GM19023 (cell line): ENCODE measurements at regions not wholly inside any gene's neighbourhood (a gene's known extent, or its start where the extent isn't known, plus 50 kb on each side); places are given as distances from the start of the nearest gene placed in this dataset.
"Not testable (repeated sequence)": the region's sequence is repeated elsewhere in the genome, so short reads cannot be mapped to it uniquely, and the experiment has no call there.

Experiments
- ATAC-seq: cut with Tn5 transposase; IDR thresholded peaks from one replicate; pipeline ENCODE4 v1.9.1; 2021; ENCODE audit warnings: mild to moderate bottlenecking, moderate library complexity; ENCODE audit not compliant: unreplicated experiment

DNA sequence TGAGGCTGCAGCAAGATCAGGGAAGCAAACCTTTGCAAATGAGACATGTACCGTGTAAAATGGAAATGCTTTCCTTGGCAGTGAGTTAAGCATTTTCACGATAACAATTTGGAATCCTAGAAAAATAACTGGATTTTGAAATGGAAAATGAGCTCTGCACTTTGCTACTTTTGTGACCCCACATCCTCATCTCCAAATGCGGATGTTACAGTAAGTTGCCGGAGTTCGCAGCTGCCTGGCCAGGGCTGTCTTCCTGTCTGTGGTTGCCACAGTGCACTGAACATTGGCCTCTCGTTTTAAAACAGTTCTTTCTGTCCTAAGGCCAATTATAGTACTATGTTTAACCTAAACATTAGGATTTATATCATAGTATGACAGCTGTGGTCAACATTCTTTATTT, 136.2 kb upstream of the FZD8 start:
- peak; percentile 57 for ATAC-seq

- not testable (repeated sequence) for ATAC-seq
Measured at GRCh38 chr10:35776557-35776956, 134.5 kb upstream of the FZD8 start.

DNA sequence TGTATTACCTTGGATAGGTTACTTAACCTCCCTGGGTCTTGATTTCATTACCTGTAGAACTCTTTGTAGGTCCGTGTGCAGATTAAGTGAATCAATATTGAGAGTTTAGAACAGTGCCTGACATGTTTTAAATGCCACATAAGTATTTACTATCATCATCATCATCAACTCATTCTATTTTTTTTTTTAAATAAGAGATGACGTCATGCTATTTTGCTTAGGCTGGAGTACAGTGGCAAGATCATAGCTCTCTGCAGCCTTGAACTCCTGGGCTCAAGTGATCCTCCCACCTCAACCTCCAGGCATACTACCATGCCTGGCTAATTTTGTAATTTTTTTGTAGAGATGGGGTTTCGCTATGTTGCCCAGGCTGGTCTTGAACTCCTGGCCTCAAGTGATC, 132.0 kb upstream of the FZD8 start:
- no peak for ATAC-seq

- ATAC-seq: no peak
Measured at GRCh38 chr10:35770817-35771355, 128.8 kb upstream of the FZD8 start.

GRCh38 chr10:35769795-35770194, 127.7 kb upstream of the FZD8 start:
- no peak for ATAC-seq

DNA sequence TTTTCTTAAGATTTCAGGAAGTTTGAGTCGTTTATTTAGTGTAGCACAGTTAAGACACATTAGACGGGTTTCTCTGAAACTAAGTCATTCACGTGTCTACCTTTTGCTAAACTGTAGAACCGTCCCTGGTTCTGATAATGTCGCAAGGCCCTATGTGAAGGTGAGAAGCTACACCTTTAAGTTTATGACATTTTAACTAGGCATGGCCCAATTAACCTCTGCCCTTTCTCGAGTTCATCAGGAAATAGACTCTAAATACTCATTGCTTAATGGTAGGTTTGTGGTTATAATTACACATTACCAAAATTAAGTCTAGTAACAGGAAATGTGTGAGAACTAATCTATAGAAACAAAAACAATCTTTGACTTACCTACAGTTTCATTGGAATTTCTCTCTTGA, 126.6 kb upstream of the FZD8 start:
- ATAC-seq: no peak

- ATAC-seq: no peak
Measured at GRCh38 chr10:35768011-35768410, 125.9 kb upstream of the FZD8 start.

DNA sequence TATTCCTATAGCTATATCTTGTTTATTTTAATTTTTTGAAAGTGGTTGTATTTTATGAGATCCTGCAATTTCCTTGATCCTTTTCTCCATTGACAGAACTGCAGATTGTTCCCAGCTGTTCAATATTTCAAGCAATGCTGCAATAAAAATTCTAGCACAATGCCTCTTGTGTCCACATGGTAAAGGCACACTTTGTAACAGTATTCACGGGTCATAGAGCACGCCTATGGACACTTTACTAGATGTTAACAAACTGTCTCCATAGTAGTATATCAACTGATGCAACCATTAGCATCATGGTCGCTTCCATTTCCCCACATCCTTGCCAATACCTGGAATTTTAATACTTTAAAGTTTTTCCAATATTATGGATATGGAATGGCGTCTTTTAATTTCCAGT, 123.9 kb upstream of the FZD8 start:
- no peak for ATAC-seq

DNA sequence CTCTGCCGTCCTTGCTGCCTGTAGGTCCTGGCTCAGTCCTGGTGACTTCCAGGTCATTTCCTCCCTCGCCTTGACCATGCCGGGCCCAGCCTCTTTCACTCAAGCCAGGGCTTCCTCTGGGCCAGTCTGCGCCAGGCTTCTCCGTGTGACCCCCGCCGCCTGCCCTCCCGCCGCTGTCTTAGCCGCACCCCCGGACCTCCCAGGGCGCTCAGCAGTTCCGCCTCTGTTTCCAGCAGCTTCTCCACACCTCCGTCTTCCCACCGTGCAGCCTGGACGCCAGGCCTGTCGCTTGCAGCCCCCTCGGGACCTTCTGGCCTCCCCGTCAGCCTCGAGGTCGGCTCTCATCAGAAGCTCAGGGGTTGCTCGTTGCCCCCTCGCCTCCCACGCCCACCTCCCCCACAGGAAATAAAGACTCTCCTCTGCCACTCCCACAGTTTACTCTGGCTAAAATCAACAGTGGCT, 123.0 kb upstream of the FZD8 start:
- no peak for ATAC-seq

DNA sequence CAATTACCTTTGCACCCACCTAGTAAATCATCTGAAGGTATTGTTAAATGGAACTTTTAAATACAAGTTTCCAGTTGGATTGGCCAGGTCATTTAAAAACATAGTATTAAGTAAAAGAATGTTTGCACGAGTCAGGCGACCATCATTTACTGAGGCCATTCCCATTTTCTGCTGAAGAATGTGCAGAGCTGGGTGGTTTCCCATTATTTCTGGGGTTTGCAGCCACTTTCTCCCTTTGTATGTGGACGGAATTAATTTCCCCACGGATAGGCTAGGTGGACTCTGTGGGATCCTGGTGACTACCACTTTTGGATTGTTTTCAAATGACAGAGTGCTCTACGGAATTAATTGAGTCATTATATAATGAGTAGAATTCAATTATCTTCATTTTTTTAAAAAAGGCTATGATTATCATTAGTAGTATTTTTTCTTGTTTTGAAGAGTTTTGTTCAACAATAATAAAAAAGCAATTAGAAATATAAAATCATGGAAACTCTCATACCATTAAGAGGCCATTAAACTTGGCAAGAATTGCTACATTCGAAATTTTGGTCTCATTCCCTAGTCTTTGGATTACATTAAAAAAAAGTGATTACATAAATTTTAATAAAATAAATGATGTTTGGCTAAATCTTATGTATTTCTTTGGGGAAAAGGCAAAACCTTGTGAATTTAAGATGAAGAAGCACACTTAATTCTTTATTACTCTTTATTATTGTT, 120.4 kb upstream of the FZD8 start:
- no peak for ATAC-seq

GRCh38 chr10:35758076-35758475, 116.0 kb upstream of the FZD8 start:
- no peak for ATAC-seq

DNA sequence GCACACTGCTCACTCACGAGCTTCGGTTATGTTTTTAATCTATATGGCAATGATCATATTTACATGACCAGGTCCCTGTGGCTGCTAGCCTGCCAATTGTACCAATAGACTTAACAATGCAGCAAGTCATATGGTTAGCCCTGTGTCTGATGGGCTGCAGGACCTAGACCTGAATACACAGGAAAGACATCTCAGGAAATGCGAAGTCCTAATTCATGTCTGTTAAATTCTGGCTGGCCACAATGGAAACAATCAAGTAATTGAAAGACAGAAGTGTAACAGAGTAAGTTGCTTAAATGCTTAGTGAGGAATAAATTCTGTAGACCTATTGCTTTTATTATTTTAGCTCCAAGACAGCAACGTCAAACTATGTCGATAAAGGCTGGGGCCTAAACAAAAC, 112.4 kb upstream of the FZD8 start:
- no peak for ATAC-seq

- no peak for ATAC-seq
Measured at GRCh38 chr10:35752469-35753461, 110.7 kb upstream of the FZD8 start.

- ATAC-seq: no peak
Measured at GRCh38 chr10:35751347-35751746, 109.3 kb upstream of the FZD8 start.

GRCh38 chr10:35749230-35749629, 107.1 kb upstream of the FZD8 start:
- no peak for ATAC-seq

DNA sequence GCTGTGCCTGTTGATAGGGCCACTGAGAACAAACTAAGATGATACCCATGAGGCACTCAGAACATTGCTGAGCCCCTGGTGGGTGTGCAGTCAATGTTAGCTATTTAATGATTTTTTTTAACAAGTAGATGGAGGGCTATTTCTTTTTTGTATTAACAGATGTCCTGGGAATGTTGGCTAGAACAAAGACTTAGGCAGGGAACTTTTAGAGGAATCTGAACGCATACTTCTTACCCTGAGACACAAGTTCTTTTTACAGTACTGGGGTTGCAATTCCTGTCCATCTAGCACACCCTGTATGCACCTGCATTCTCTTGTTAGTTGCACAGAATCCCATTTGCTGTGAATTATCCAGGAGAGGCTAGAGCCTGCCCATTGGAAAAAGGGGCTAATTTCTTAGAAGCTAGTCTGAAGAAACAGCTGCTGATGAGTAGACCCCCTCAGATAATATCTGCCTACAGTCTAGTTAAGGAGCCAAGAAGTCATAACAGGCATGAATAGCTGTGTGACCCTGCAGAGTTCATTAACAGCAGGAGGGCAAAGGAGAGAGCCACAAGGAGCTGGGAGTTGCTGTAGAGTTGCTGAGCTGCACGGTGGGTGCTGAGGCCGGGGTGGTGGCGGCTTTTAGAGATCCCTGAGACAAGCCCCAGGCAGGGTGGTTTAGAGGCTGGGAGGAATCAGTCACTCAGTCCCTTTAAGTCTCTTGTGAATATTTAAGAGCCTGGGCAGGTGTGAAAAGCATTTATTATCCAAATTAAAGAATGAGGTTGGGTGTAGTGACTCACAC, 103.7 kb upstream of the FZD8 start:
- no peak for ATAC-seq

DNA sequence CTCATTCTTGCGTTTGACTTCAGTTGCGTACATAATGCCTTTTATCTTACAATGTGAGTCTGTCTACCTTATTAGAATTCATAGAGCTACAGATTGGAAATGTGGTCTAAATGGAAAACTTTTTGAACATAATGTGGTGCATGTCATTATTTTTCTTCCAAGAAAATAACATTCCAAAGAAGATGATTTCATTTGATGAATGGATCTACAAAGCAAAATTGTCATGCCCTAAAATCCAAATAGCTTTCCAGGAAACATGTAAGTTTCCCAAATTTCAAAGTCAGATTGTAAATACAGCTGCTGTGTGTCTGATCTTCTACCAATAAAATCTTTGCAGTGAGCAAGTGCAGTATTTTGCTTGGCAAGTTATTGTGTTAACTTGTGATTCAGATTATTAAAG, 101.8 kb upstream of the FZD8 start:
- no peak for ATAC-seq

DNA sequence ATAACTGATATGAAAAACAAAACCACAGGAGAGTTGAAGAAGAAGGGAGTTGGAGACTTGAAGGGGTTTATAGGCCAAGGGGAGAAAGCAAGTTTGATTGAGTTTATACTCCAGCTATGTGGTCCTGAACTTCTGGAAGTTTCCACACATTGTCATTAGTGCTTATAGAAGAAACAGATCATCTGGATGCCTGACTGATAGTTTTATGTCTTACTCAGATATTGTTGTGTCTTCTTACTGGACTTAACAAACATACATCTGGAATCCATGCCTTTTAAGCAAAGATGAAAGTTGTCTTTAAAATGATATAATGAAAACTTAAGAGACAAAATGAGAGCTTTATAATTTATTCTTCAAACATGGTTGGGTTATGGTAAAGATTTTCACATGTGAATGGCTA, 101.3 kb upstream of the FZD8 start:
- no peak for ATAC-seq

- ATAC-seq: no peak
Measured at GRCh38 chr10:35739998-35740397, 97.9 kb upstream of the FZD8 start.

- ATAC-seq: no peak
Measured at GRCh38 chr10:35735412-35735811, 93.3 kb upstream of the FZD8 start.

GRCh38 chr10:35731828-35732227, 89.7 kb upstream of the FZD8 start:
- ATAC-seq: no peak
